ENCODE measurements at regions not wholly inside any gene's neighbourhood (a gene's known extent, or its start where the extent isn't known, plus 50 kb on each side); places are given as distances from the start of the nearest gene placed in this dataset.

DNA sequence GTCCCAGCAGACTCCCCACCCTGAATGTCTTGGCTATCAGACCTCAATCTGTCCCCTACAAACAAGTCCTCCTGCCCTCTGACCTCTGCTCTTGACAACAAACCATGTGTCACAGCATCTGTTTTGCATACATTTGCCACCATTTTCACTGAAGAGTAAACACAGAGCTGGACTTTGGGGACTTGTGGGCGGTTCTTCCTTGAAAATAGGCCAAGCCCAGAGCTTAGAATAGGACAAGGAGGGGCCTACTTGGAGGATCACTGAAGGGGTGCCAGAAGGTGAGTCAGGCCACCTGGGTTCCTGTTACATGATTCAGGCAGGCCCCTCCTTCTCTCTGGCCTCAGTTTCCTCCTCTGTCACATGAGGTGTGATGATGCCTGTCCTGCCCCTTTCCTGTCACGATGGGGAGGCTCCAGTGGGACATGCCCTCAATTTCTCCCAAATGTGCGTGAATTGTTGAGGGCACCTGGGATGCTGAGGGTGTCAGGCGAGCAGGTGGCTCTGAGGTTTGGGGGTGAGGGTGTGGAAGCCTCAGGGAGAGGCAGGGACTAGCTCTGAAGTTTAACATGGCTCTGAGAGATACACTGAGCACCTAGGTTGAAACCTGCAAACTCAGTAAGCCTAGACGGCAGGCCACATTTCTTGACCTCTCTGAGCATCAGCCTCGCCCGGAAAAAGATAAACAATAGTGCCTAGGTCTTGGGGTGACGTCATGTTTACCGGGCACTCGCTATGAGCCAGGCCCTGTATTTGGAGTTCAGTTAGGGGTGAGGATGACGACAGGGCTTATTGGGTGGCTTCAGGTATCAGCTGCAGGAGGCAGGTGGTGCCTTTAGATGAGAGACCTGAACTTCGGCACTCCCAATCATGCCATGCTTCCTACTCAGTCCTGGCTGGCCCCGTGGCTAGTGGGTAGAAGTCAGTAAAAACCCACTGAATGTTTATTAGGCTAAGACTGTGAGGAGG, 107.6 kb upstream of the PITX1 start:
- Histone ChIP-seq H4K8ac (ENCODE audit: low read depth, low read length) (no peak overlapping the region), H3K36me3 (ENCODE audit: control insufficient read depth, insufficient read depth, low read length) (no peaks in the 10 kb centered on the region), H3K27ac (ENCODE audit: low read depth, low read length) (no peak overlapping the region), H4K5ac (ENCODE audit: low read length) (no peak overlapping the region), H3K18ac (ENCODE audit: low read length) (no peak overlapping the region), H3K79me2 (ENCODE audit: control insufficient read depth, insufficient read depth, low read length) (no peaks in the 10 kb centered on the region), H3K27me3 (ENCODE audit: insufficient read depth, low read length, poor library complexity) (no peaks in the 10 kb centered on the region), H3K4me2 (ENCODE audit: low read length) (no peak overlapping the region), H3K56ac (ENCODE audit: low read length) (no peak overlapping the region), H2BK120ac (ENCODE audit: low read depth, low read length) (no peak overlapping the region), H3K4me3 (ENCODE audit: low read length) (no peak overlapping the region), H3K4me1 (ENCODE audit: control insufficient read depth, low read depth, low read length) (no peaks in the 10 kb centered on the region), H2BK15ac (replicated peaks; ENCODE audit: low read depth) (no peak overlapping the region), H3K79me1 (ENCODE audit: low read length) (no peaks in the 10 kb centered on the region), H2AK5ac (ENCODE audit: low read length) (no peak overlapping the region), H3K4ac (ENCODE audit: low read depth, low read length) (no peak overlapping the region), H3K9ac (ENCODE audit: low read length) (no peak overlapping the region), H2BK5ac (ENCODE audit: low read length) (no peak overlapping the region), H3K23ac (ENCODE audit: low read length) (no peak overlapping the region)
- no CpG with 5 or more reads among the region's 13 CpGs for WGBS (ENCODE audit: extremely low coverage, insufficient coverage, low lambda C conversion rate)
- DNase-seq, result no peak

DNA sequence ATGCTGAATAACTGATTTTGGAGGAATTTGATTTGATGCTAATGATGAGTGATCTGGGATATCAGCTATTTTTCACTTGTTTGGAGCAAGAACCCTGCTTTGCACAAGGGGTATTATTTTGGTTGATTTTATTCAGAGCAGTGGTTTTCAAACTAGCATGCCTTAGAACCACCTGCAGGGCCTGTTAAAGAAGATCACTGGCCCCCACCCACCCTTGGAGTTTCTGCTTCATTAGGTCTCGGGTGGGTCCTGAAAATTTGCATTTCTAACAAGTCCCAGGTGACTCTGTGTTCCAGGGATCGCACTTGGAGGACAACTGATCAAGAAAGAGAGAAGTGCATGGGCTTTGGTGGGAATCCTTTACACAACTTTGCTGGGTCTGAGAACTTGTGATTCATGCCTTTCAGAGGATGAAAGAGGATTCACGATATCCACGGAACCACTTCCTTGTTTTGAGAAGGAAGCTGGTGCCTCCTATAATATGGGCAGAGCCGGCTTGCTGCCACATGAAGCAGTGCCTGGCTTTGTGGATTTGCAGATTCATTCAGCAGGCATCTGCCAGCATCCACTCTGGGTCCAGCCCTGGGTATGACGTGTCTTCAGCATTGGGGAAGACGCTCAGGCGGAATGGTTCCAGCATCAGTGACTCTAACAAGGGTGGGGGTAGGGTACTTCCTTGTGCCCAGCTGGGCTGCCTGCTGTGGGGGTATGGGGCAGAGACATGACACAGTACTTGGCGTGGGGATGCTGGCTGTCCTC, 106.6 kb upstream of the PITX1 start:
- Histone ChIP-seq H3K56ac (ENCODE audit: low read length) (no peak overlapping the region), H2BK120ac (ENCODE audit: low read depth, low read length) (no peak overlapping the region), H3K4ac (ENCODE audit: low read depth, low read length) (no peak overlapping the region), H3K36me3 (ENCODE audit: control insufficient read depth, insufficient read depth, low read length) (no peaks in the 10 kb centered on the region), H3K4me2 (ENCODE audit: low read length) (no peak overlapping the region), H3K9ac (ENCODE audit: low read length) (no peak overlapping the region), H3K79me2 (ENCODE audit: control insufficient read depth, insufficient read depth, low read length) (no peaks in the 10 kb centered on the region), H2BK5ac (ENCODE audit: low read length) (no peak overlapping the region), H4K5ac (ENCODE audit: low read length) (no peak overlapping the region), H3K23ac (ENCODE audit: low read length) (no peak overlapping the region), H3K4me1 (ENCODE audit: control insufficient read depth, low read depth, low read length) (no peaks in the 10 kb centered on the region), H3K27me3 (ENCODE audit: insufficient read depth, low read length, poor library complexity) (no peaks in the 10 kb centered on the region), H3K27ac (ENCODE audit: low read depth, low read length) (no peak overlapping the region), H4K8ac (ENCODE audit: low read depth, low read length) (no peak overlapping the region), H2AK5ac (ENCODE audit: low read length) (no peak overlapping the region), H3K79me1 (ENCODE audit: low read length) (no peaks in the 10 kb centered on the region), H2BK15ac (replicated peaks; ENCODE audit: low read depth) (no peak overlapping the region), H3K4me3 (ENCODE audit: low read length) (no peak overlapping the region), H3K18ac (ENCODE audit: low read length) (no peak overlapping the region)
- DNase-seq, result no peak
- WGBS (ENCODE audit: extremely low coverage, insufficient coverage, low lambda C conversion rate), result no CpG with 5 or more reads among the region's 9 CpGs

DNA sequence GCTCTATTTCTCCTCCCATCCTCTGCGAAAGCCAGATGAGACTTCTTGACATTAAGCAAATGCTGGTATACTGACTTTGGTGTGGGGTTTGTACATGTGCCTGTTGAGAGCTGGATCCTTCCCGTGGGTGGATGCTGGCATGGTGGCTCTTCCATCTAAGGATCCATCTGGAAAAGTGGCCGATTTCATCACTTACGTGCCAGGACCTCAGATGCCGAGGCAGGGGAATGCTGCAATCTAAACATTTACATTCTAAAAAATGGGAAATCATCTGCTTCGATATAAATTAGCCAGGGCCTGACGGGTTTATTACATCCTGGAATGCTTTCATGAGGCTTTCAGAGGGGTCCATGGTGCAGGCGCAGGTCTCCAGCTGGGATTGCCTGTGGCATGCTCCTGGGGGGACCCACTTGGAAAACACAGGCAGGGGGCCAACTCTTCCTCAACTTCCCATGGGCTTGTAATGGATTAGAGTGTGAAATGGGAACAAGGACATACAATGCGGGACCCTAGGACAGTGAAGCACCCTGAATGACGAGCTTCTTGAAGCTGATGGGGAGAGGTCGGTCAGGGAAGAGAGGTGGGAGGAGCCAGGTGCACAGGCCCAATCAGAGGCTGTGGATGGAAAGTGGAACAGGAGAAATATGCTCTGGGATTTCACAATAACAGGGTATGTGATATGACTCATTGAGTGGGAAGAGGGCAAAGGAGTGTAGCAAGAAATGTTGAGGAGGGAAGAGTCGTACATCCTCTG, 105.5 kb upstream of the PITX1 start:
- H3K4me2 ChIP-seq (ENCODE audit: low read length), result no peak overlapping the region
- no peaks in the 10 kb centered on the region for H3K79me1 ChIP-seq (ENCODE audit: low read length)
- H3K79me2 ChIP-seq (ENCODE audit: control insufficient read depth, insufficient read depth, low read length), result no peaks in the 10 kb centered on the region
- no peak for DNase-seq
- no peak overlapping the region for H3K4me3 ChIP-seq (ENCODE audit: low read length)
- no peak overlapping the region for H2AK5ac ChIP-seq (ENCODE audit: low read length)
- H3K4ac ChIP-seq (ENCODE audit: low read depth, low read length), result no peak overlapping the region
- H2BK15ac ChIP-seq (replicated peaks; ENCODE audit: low read depth), result no peak overlapping the region
- no peaks in the 10 kb centered on the region for H3K36me3 ChIP-seq (ENCODE audit: control insufficient read depth, insufficient read depth, low read length)
- H2BK5ac ChIP-seq (ENCODE audit: low read length), result no peak overlapping the region
- H3K4me1 ChIP-seq (ENCODE audit: control insufficient read depth, low read depth, low read length), result no peaks in the 10 kb centered on the region
- H2BK120ac ChIP-seq (ENCODE audit: low read depth, low read length), result no peak overlapping the region
- H4K8ac ChIP-seq (ENCODE audit: low read depth, low read length), result no peak overlapping the region
- no peak overlapping the region for H3K9ac ChIP-seq (ENCODE audit: low read length)
- no peak overlapping the region for H3K56ac ChIP-seq (ENCODE audit: low read length)
- no CpG with 5 or more reads among the region's 12 CpGs for WGBS (ENCODE audit: extremely low coverage, insufficient coverage, low lambda C conversion rate)
- no peak overlapping the region for H3K18ac ChIP-seq (ENCODE audit: low read length)
- no peak overlapping the region for H3K23ac ChIP-seq (ENCODE audit: low read length)
- no peak overlapping the region for H3K27ac ChIP-seq (ENCODE audit: low read depth, low read length)
- no peaks in the 10 kb centered on the region for H3K27me3 ChIP-seq (ENCODE audit: insufficient read depth, low read length, poor library complexity)
- H4K5ac ChIP-seq (ENCODE audit: low read length), result no peak overlapping the region

DNA sequence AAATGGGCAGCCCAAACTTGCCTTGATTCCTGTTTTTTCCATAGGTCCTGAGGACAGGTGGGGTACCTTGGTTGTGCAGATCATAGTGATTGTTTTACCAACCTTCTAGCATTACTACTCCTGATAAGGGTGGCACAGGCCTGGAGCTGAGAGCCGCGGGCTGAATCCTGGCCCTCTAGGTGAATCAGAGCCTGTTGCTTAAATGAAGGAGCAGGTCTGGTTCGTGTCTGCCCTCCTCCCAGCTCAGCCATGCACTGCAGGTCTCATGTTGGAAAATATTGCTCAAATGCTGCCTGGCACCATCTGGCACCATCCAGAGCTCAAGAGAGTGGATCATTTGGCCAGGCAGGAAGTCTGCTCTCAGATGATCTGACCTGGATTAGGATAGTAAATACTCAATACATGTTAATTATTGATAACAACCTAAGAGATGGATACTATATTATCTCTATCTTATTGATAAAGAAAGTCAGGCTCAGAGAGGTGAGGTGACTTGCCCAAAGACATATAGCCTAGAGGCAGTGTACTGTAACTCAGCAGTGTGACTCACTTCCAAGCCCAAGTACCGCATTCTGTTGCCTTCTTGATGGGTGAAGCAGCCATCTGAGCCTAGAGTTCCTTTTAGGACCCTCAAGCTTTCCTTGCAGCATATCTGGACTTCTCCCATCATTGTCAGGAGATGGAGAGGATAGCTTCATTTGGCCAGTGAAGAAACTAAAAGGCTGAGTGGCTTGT, 104.3 kb upstream of the PITX1 start:
- Histone ChIP-seq H2AK5ac (ENCODE audit: low read length) (no peak overlapping the region), H3K23ac (ENCODE audit: low read length) (no peak overlapping the region), H2BK5ac (ENCODE audit: low read length) (no peak overlapping the region), H3K4me2 (ENCODE audit: low read length) (no peak overlapping the region), H3K56ac (ENCODE audit: low read length) (no peak overlapping the region), H3K4me3 (ENCODE audit: low read length) (no peak overlapping the region), H3K4me1 (ENCODE audit: control insufficient read depth, low read depth, low read length) (no peaks in the 10 kb centered on the region), H3K27me3 (ENCODE audit: insufficient read depth, low read length, poor library complexity) (no peaks in the 10 kb centered on the region), H3K36me3 (ENCODE audit: control insufficient read depth, insufficient read depth, low read length) (no peaks in the 10 kb centered on the region), H3K27ac (ENCODE audit: low read depth, low read length) (no peak overlapping the region), H3K18ac (ENCODE audit: low read length) (no peak overlapping the region), H4K5ac (ENCODE audit: low read length) (no peak overlapping the region), H4K8ac (ENCODE audit: low read depth, low read length) (no peak overlapping the region), H3K79me2 (ENCODE audit: control insufficient read depth, insufficient read depth, low read length) (no peaks in the 10 kb centered on the region), H2BK120ac (ENCODE audit: low read depth, low read length) (no peak overlapping the region), H3K79me1 (ENCODE audit: low read length) (no peaks in the 10 kb centered on the region), H2BK15ac (replicated peaks; ENCODE audit: low read depth) (no peak overlapping the region), H3K4ac (ENCODE audit: low read depth, low read length) (no peak overlapping the region), H3K9ac (ENCODE audit: low read length) (no peak overlapping the region)
- WGBS (ENCODE audit: extremely low coverage, insufficient coverage, low lambda C conversion rate), result no CpG with 5 or more reads among the region's 4 CpGs
- no peak for DNase-seq

DNA sequence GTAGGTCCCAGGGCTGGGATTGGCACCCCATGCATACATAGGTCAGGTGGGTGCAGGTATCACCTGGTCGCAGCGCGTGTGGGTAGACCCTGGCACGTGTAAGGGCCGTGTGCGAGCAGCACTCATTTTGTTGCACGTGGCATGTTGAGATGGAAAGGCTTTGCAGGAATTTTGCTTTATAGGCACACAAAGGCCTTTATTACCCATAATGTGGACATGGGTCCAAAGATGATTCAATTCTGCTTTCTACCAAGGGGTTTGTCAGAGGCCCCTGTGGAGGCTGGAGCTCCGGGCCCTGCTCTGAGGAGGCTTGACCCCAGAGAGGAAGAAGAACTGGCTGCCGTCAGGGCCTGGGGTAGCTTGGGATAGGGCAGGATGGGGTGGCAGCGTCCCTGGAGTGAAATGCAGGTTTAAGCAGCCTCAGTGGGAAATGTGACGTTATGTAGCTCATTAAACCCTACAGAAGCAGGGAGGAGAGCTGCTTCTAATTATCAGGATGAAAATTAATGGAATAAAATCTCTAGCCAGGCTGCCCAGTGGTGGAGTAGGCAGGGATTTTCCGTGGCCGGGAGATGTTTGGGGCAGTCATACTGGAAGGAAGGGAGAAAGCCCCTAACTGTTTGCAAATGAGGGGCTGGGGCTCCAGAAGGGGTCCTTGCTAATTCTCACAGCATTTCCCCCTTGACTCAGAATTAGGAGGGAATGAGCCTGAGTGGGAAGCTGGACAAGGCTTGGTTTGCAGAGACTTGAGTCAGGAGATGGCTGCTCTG, 103.3 kb upstream of the PITX1 start:
- no peaks in the 10 kb centered on the region for H3K4me1 ChIP-seq (ENCODE audit: control insufficient read depth, low read depth, low read length)
- WGBS (ENCODE audit: extremely low coverage, insufficient coverage, low lambda C conversion rate), result no CpG with 5 or more reads among the region's 13 CpGs
- H3K36me3 ChIP-seq (ENCODE audit: control insufficient read depth, insufficient read depth, low read length), result no peaks in the 10 kb centered on the region
- H3K18ac ChIP-seq (ENCODE audit: low read length), result no peak overlapping the region
- H4K5ac ChIP-seq (ENCODE audit: low read length), result no peak overlapping the region
- no peak overlapping the region for H2BK120ac ChIP-seq (ENCODE audit: low read depth, low read length)
- H2AK5ac ChIP-seq (ENCODE audit: low read length), result no peak overlapping the region
- no peak overlapping the region for H3K4ac ChIP-seq (ENCODE audit: low read depth, low read length)
- H3K4me2 ChIP-seq (ENCODE audit: low read length), result no peak overlapping the region
- no peak overlapping the region for H2BK15ac ChIP-seq (replicated peaks; ENCODE audit: low read depth)
- H3K27me3 ChIP-seq (ENCODE audit: insufficient read depth, low read length, poor library complexity), result no peaks in the 10 kb centered on the region
- H3K79me2 ChIP-seq (ENCODE audit: control insufficient read depth, insufficient read depth, low read length), result no peaks in the 10 kb centered on the region
- H3K56ac ChIP-seq (ENCODE audit: low read length), result no peak overlapping the region
- no peak overlapping the region for H4K8ac ChIP-seq (ENCODE audit: low read depth, low read length)
- H3K79me1 ChIP-seq (ENCODE audit: low read length), result no peaks in the 10 kb centered on the region
- H2BK5ac ChIP-seq (ENCODE audit: low read length), result no peak overlapping the region
- no peak for DNase-seq
- H3K27ac ChIP-seq (ENCODE audit: low read depth, low read length), result no peak overlapping the region
- H3K4me3 ChIP-seq (ENCODE audit: low read length), result no peak overlapping the region
- H3K9ac ChIP-seq (ENCODE audit: low read length), result no peak overlapping the region
- H3K23ac ChIP-seq (ENCODE audit: low read length), result no peak overlapping the region
